ENCODE measurements at regions not wholly inside any gene's neighbourhood (a gene's known extent, or its start where the extent isn't known, plus 50 kb on each side); places are given as distances from the start of the nearest gene placed in this dataset.

DNA sequence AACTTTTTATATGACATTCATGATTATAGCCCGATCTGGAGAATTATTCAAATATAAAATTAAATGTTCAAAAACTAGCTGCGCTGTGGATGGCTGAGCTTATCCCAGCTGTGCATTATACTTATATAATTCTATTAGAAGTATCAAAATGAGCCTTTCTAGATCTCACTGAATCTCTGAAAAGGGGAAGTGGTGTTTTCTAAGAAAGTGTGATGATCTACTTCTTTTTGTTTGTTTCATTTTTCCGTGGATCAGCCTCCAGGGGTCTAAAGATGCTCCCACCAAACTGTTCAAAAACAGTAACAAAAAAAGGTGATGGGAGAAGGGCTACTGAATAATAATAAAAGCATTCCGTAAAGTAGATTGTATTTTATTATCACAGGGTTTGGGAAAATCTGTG is 411.3 kb upstream of the PSMD7 start (continued):
- TF ChIP-seq HMG20B (CRISPR knock-in tag; conservative IDR thresholded peaks at IDR 0.05) (no peak), ATF7 (IDR thresholded peaks at IDR 0.05) (no peak), ATF7 (CRISPR knock-in tag; IDR thresholded peaks at IDR 0.05) (no peak), MBD4 (IDR thresholded peaks at IDR 0.05; ENCODE audit: borderline replicate concordance, low read length) (no peak), ISL2 (CRISPR knock-in tag; IDR thresholded peaks at IDR 0.05) (no peak), HOXA3 (CRISPR knock-in tag; IDR thresholded peaks at IDR 0.05) (no peak), SKI (IDR thresholded peaks at IDR 0.05; ENCODE audit: partially characterized antibody) (no peak), SIX1 (CRISPR knock-in tag; IDR thresholded peaks at IDR 0.05; ENCODE audit: borderline replicate concordance) (no peak), ZNF709 (CRISPR knock-in tag; IDR thresholded peaks at IDR 0.05) (no peak), ZNF253 (CRISPR knock-in tag; IDR thresholded peaks at IDR 0.05; ENCODE audit: borderline replicate concordance) (no peak)

DNA sequence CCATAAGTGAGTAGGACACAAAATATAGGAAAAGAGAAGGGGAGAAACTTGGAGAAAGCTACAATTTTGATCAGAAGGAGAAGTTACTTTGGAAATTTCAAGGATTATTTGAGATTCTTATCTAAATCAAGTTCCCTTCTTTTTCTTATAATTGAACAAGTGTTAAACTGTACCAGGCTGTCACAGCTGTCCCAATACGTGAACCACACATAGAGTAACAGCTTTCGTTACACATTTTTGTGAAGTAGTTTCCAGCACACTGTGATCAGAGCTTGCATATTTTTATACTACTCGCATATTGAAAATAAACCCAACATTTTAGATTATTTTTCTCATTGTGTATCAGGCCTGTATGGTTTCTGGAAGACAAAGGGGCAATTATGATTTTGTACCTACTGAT is 412.8 kb upstream of the PSMD7 start:
- Histone ChIP-seq H3K4me3 (replicated peaks in 1 of 3; ENCODE audit: insufficient read depth in 1 of 3, low read depth in 2 of 3, low read length in 3 of 3) (no peak overlapping the region), H3K4me2 (ENCODE audit: low read depth, low read length) (no peak overlapping the region), H3K27ac (ENCODE audit: extremely low read length, insufficient read depth, low read length) (no peak overlapping the region), H2AFZ (ENCODE audit: low read length) (no peak overlapping the region), H3K4me1 (ENCODE audit: insufficient read depth, low read length) (no peaks in the 10 kb centered on the region), H3K79me2 (ENCODE audit: insufficient read depth, low read length) (no peaks in the 10 kb centered on the region), H4K20me1 (ENCODE audit: insufficient read depth, low read length) (no peaks in the 10 kb centered on the region), H3K9ac (ENCODE audit: insufficient read depth, low read depth, low read length) (no peak overlapping the region), H3K36me3 (replicated peaks in 1 of 2; ENCODE audit: control insufficient read depth in 1 of 2, insufficient read depth in 2 of 2, low read length in 2 of 2) (no peaks in the 10 kb centered on the region), H3K27me3 (ENCODE audit: control insufficient read depth in 1 of 2, insufficient read depth in 2 of 2, low read length in 2 of 2) (peaks cover 0 to 23% of the 10 kb centered on the region in 2 experiments; a peak in 4 of 5 replicates), H3K9me3 (ENCODE audit: low read length) (no peaks in the 10 kb centered on the region)
- intact Hi-C loops (cut with micrococcal nuclease; ENCODE audit: unreplicated experiment) = no loop called here
- WGBS (ENCODE audit: low lambda C conversion rate) = 8% methylated on average over 3 of the region's 3 CpGs
- no peak for DNase-seq (ENCODE audit: low spot score)
- in situ Hi-C loops (cut with HindIII; ENCODE audit: extremely low pct_ligation_motif_present, low pct_unique_long_range_greater_than_20kb) = no loop called here
- CTCF ChIA-PET (ENCODE audit: low intra/inter-chr PET ratio, low total read pairs) = no interaction called here
- no TSS peak for BruUV-seq (replicated peaks)
- no peak for TF ChIP-seq ZNF619 (CRISPR knock-in tag; IDR thresholded peaks at IDR 0.05)
- no peak for TF ChIP-seq ZHX2 (IDR thresholded peaks at IDR 0.05; ENCODE audit: low read depth)
- no peak for TF ChIP-seq ZHX2 (CRISPR knock-in tag; IDR thresholded peaks at IDR 0.05; ENCODE audit: borderline replicate concordance)
- TF ChIP-seq JUND (CRISPR knock-in tag; IDR thresholded peaks at IDR 0.05) = no peak
- TF ChIP-seq TRIM24 (CRISPR knock-in tag; IDR thresholded peaks at IDR 0.05) = no peak
- no peak for TF ChIP-seq FOXC1 (CRISPR knock-in tag; IDR thresholded peaks at IDR 0.05; ENCODE audit: borderline replicate concordance)
- no peak for TF ChIP-seq ZNF713 (CRISPR knock-in tag; IDR thresholded peaks at IDR 0.05)
- TF ChIP-seq ARHGAP35 (CRISPR knock-in tag; IDR thresholded peaks at IDR 0.05; ENCODE audit: borderline replicate concordance) = no peak
- TF ChIP-seq DR1 (CRISPR knock-in tag; IDR thresholded peaks at IDR 0.05) = no peak
- TF ChIP-seq NKX3-1 (CRISPR knock-in tag; IDR thresholded peaks at IDR 0.05) = no peak
- no peak for TF ChIP-seq ZFP36L2 (CRISPR knock-in tag; IDR thresholded peaks at IDR 0.05)
- no peak for TF ChIP-seq KLF15 (CRISPR knock-in tag; IDR thresholded peaks at IDR 0.05; ENCODE audit: borderline replicate concordance)
- POLR2A ChIA-PET = no interaction called here
- no peak for FAIRE-seq
- ATAC-seq = no peak

Measured in HepG2 (cell line).